ENCODE measurements at regions not wholly inside any gene's neighbourhood (a gene's known extent, or its start where the extent isn't known, plus 50 kb on each side); places are given as distances from the start of the nearest gene placed in this dataset.

GRCh38 chr5:17761326-17761725 is 127.1 kb downstream of the TAF11L14 start:
- no peak for TF ChIP-seq USF2 (IDR thresholded peaks at IDR 0.05; ENCODE audit: low read length)
- no peak for TF ChIP-seq POLR2AphosphoS5 (IDR thresholded peaks at IDR 0.05; ENCODE audit: low read depth, low read length)
- no peak for TF ChIP-seq CTCF (IDR thresholded peaks at IDR 0.05; ENCODE audit: control extremely low read depth in 1 of 3, insufficient read depth in 1 of 3, low read depth in 1 of 3, low read length in 3 of 3)
- TF ChIP-seq SRF (IDR thresholded peaks at IDR 0.05; ENCODE audit: low read depth, low read length), result no peak
- no peak for TF ChIP-seq RFX5 (IDR thresholded peaks at IDR 0.05; ENCODE audit: borderline replicate concordance, low read depth, low read length)
- no peak for TF ChIP-seq ASH2L (IDR thresholded peaks at IDR 0.05; ENCODE audit: low read length)
- no peak for TF ChIP-seq POLR2A (IDR thresholded peaks at IDR 0.05; ENCODE audit: control extremely low read depth in 1 of 2, low read depth in 2 of 2, low read length in 2 of 2)
- no peak for TF ChIP-seq SIN3A (conservative IDR thresholded peaks at IDR 0.05 in 1 of 2, IDR thresholded peaks at IDR 0.05 in 1 of 2; ENCODE audit: low read depth in 1 of 2, low read length in 2 of 2)
- TF ChIP-seq GABPA (IDR thresholded peaks at IDR 0.05; ENCODE audit: borderline replicate concordance, insufficient read depth, low read length), result no peak

Measured in H1 (cell line).